Ovary (tissue), 3 donors: ENCODE measurements at regions not wholly inside any gene's neighbourhood (a gene's known extent, or its start where the extent isn't known, plus 50 kb on each side); places are given as distances from the start of the nearest gene placed in this dataset.

Experiments
- CTCF ChIP-seq, 3 donors: fragments of 450-650 bp in 2 of 3; fragments of 200-600 bp in 1 of 3; IDR thresholded peaks; one replicate each; pipeline versions ENCODE4 v1.5.1 to v1.8.0; 2016 to 2022; ENCODE audit warnings: antibody characterized with exemption in 3 of 3, mild to moderate bottlenecking in 1 of 3
- POLR2A ChIP-seq: fragments of 450-650 bp; IDR thresholded peaks from one replicate; pipeline ENCODE4 v1.6.1; 2017; ENCODE audit warnings: antibody characterized with exemption, mild to moderate bottlenecking, moderate library complexity
- donor health status: DM: no; HTN: no; CAD: no.

- no peak for TF ChIP-seq POLR2A
- no peak for TF ChIP-seq CTCF (IDR thresholded peaks at IDR 0.05)
Measured at GRCh38 chr3:72633121-72633520, 215.1 kb downstream of the SHQ1 start.
